Stimulated activated naive CD4-positive, alpha-beta T cell (primary cell): ENCODE measurements at regions not wholly inside any gene's neighbourhood (a gene's known extent, or its start where the extent isn't known, plus 50 kb on each side); places are given as distances from the start of the nearest gene placed in this dataset.
"Not testable (repeated sequence)": the region's sequence is repeated elsewhere in the genome, so short reads cannot be mapped to it uniquely, and the experiment has no call there.

Source experiments
- DNase-seq, 6 experiments: peaks; one replicate each; lab custom pipeline; 2025; lab: John Stamatoyannopoulos, UW

DNA sequence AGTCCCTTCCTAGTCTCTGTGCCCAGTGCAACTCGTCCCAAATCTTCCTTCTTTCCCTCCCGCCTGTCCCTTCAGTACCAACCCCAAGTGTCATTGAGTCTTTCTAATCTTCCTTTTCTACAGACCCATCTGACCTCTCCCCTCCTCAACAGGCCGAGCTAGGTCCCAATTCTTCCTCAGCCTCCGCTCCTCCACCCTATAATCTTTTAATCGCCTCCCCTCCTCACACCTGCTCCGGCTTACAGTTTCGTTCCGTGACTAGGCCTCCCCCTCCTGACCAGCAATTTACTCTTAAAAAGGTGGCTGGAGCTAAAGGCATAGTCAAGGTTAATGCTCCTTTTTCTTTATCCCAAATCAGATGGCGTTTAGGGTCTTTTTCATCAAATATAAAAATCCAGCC lies 123.1 kb upstream of the MAP2 start:
- not testable (repeated sequence) for DNase-seq

DNA sequence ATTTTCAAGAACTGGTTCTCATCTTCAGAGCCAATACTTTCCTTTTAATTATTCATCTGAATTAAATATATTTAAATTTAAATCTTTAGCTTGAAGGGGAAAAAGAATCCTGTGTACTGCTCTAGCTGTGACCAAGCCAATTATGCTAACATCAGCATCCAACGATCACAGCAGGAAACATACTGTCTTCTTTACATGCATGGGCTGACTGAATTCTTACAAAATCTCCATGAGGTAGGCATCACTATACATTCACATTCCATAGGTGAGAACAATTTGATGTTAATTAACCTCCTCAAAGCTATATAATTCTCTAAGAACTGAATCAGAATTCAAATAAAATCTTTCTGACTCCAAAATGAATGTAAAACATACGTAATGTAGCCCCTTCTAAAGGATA lies 118.8 kb upstream of the MAP2 start:
- no peak for DNase-seq

DNA sequence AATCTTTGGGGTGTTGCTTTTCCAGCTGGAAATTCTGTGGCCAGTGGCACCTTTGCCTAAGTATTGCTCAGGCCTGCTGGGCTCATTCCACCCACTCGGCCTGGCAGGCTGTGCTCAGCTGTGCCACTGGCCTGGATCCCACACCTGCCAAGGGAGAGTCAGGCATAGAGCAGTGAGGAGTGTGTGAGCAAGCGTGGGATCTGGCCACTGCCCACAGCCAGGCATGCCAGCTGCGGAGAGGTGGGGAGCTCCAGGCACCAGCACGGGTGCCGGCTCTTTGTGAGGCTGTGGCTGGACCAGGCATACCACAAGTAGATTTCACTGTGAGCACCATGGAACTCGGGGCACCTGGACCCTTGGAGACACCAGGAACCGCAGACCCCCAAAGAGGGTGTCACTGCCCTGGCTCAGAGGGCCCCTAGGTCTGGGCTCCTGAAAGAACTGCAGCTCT lies 118.1 kb upstream of the MAP2 start:
- no peak for DNase-seq

DNA sequence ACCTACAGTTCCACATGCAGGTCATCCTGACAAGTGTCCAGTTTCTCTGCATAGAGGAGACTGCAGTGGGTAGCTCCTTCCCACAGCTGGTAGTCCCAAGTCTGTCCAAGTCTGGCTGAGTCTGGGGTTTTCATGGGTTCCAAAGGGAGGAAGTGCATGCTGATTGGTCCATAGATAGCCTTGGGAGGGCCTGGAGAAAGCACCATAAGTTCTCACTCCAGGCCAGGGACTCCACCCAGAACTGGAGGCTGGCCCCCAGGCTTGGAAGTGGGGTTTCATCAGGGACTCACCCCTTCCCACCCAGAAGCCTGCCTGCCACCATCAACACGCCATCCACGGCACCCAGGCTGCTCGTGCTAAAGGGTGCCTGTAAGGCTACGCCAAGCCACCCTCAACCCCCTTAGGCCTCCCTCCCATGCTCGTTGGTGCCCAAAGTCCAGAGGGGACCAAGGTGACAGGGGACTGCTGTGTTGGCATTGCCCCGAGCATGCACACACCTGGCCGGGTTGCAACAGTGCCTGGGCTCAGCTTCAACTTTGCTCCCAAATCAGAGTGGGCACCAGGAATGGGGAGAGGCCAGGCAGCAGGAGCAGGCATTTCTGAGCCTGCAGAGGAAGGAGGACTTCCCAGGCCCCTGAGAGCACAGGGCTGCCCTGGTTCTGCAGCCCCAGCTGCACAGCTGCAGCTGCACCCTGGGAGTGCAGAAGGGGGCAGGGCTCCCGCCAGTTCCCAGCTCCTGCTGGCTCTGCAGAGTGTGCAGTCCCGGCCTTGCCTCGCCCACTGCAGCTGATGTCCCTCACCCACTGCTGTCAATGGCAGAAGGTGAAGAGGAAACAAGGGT lies 116.5 kb upstream of the MAP2 start:
- DNase-seq, result no peak

DNA sequence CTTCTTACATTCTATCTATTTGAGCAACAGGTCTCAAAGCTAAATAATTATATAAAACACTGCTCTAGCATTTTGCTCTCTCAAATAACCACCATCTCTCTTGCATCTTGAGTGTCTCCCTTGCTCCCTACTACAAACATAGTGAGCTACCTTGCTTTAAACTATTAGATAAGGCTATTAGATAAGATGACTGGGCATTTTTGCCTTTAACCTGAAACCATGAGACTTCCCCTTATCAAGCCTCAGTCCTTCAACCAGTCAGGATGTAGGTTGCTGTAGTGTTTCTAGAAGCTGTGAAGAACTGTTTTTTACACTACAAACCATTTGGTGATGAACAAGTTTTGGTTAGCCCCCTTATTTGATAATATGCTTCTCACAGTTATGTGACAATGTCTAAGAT lies 115.4 kb upstream of the MAP2 start:
- no peak for DNase-seq

DNA sequence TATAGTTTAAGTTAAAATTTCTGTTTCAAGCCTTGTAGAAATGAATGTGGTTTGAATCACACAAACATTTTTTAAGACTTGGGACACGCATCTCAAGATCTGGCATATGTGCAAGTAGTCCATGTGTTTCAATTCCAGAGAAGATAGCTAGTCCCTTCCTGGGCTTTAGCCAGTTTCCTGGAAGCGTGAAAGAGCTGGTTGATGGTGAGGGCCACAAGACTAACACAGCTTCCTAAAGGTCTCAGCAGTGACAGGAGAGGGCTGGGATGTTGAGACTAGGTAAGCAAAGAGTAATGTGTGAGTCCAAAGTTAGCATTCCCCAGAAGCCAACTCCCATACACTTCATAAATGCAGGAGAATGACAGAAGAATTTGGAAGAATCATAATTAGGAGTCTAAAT lies 111.9 kb upstream of the MAP2 start:
- DNase-seq, result no peak

DNA sequence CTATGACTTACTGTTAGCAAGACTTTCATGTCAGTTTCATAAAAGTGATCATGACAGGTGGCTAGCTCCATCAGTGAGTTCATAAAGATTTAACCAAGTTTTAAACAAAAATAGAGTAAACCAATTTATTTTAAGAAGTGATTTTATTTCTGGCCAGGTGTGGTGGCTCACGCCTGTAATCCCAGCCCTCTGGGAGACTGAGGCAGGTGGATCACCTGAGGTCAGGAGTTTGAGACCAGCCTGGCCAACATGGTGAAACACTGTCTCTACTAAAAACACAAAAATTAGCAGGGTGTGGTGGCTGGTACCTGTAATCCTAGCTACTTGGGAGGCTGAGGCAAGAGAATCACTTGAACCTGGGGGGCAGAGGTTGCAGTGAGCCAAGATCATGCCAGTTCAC lies 111.4 kb upstream of the MAP2 start:
- DNase-seq, result not testable (repeated sequence)

DNA sequence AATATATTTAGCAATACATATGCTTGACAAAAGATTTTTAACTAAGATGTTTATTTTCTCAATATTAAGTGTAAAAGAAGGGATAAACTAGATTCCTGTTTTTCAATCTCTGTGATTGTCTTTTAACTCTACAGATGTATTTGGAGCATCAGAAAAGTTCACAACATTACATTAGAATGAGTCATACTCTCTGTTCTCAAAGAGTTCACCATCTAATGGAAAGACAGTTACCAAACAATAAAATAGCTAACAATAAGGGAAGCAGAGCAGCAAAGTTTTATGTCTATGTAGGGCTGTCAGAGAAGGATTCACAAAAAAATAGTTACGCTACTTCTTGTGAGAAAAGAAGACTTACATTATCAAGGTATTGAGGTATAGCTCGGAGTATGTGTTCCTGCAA lies 109.2 kb upstream of the MAP2 start:
- DNase-seq, result no peak

DNA sequence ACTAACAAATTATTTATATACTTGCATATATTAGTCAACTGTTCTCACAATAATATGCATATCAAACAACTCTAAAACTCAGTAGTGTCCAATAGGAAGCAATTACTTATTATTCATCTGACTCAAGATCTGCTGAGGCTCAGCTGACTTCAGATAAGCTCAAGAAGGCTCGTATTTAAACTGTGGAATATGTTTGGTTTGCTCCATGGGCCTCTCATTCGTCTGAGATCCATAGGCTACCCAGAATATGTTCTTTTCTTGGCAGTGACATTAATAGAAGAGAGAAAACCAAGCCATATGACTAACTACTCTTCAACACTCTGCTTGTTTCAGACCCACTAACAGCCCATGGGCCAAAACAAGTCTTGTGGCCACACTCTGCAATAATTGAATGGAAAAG lies 107.7 kb upstream of the MAP2 start:
- DNase-seq, result no peak

DNA sequence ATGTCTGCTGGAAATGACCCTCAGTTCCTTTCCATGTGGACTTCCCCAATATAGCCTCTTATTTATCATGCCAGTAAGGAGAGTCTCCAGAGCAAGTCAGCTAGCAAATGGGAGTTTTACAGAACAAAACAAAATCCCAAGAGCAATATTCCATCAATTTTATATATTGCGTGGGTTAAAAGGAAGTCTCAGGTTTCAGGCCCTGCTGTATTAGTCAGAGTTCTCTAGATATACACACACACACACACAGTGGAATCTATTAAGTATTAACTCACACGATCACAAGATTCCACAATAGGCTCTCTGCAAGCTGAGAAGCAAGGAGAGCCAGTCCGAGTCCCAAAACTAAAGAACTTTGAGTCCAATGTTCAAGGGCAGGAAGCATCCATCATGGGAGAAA lies 102.8 kb upstream of the MAP2 start:
- DNase-seq, result no peak

DNA sequence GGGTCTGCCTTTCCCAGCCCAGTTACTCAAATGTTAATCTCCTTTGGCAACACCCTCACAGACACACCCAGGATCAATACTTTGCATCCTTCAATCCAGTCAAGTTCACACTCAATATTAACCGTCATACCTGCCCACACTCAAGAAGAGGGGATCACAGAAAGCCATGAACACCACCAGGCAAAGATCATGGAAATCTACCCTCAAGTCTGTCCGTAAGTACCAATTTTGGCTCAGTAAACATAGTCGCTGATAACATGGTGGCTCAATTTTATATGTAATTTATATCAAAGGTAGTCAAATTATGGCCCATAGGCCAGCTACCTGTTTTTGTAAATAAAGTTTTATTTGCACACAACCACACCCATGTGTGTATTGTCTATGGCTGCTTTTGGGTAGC lies 102.3 kb upstream of the MAP2 start:
- DNase-seq, result no peak

DNA sequence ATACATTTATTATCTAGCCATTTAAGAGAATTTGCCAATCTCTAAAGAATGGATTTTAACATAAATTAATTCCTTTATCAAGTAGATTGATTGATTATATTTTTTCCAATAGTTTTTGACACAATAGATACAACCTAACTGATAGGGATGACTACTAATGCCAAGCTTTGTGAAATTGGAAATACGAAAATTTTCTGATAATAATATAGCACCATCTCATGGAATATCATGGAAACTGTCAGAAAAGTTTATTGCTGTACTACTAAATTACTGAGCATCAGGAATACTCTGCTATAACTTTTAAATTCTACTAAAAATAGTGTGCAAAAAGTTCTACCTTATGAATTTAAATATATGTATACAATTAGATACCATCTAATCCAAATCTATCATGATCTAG lies 101.8 kb upstream of the MAP2 start:
- DNase-seq, result no peak

DNA sequence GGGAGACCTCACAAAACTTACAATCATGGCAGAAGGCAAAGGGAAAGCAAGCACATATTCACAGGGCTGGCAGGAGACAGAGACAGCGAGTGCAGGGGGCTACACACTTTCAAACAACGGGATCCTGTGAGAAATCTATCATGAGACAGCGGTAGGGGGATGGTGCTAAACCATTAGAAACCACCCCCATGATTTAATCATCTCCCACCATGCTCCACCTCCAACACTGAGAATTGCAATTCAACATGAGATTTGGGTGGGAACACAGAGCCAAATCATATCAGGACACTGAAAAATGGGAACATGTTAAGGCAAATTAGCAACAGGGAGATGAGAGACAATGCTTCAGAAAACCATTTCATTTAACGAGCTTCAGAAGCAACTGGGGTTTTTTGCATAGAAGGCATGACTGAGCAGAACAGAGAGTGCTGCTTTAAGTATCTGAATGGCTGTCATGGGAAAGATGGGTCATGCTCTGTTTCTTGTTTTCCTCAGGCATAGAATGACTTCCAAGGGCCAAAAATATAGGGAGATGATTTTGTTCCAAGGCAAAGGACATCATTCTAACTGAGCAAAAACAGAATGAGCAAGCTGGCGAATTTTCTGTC lies 100.8 kb upstream of the MAP2 start:
- no peak for DNase-seq

DNA sequence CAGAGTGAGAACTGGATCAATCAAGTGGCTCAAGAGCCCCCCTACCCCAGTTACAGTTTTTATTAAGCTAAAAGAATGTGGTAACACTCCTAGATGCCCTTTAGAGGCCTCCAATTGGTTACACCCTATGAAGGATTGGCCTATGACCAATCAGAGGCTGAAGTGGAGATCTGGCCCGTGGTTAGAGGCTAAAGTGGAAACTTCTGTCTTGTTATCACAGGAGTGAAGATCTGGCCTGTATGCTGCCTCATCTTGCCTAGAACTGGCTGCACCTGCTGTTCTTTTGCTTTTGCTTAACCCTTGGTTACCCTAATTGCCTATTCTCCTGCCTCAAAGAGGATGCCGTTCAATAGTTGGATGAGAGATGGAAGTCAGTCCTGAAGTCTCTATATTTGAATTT lies 100.1 kb upstream of the MAP2 start:
- no peak for DNase-seq

DNA sequence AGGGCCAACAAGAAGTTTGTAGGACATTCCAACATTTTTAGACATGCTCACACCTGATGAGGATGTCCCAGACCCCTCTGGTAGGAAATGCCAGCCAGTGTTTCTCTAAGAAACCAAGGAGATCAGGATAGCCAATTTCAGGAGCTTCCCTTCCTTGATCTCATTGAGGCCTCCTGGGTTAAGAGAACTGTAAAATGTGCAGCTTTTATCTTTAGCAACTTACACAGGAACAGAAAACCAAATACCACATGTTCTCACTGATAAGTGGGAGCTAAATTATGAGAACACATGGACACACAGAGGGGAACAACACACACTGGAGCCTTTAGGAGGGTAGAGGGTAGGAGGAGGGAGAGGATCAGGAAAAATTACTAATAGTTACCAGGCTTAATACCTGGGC lies 99.6 kb upstream of the MAP2 start:
- no peak for DNase-seq

DNA sequence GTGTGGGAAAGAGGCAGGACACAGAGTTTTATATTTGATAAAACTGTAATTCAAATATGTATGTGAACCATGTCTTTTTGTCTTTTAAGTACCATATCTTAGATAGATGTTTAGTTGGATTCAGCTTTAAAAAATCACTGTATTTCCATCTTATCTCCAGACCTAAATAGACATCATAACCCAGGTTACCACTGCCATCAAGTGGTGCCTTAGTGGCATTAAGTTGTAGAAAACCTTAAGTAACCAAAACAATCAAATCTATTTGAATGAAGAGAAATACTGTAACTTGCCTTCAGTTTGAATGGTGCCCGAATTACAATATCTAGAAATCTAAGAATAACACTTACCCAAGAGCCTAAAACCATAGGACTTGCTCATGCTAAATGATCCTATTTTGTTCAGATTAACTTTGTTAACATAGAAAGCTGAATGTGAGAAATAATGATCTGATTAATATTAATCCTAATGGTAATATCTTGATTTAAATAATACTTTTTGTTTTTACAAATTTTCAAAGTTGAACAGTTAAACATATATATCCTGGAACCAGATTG lies 92.5 kb upstream of the MAP2 start:
- no peak for DNase-seq

DNA sequence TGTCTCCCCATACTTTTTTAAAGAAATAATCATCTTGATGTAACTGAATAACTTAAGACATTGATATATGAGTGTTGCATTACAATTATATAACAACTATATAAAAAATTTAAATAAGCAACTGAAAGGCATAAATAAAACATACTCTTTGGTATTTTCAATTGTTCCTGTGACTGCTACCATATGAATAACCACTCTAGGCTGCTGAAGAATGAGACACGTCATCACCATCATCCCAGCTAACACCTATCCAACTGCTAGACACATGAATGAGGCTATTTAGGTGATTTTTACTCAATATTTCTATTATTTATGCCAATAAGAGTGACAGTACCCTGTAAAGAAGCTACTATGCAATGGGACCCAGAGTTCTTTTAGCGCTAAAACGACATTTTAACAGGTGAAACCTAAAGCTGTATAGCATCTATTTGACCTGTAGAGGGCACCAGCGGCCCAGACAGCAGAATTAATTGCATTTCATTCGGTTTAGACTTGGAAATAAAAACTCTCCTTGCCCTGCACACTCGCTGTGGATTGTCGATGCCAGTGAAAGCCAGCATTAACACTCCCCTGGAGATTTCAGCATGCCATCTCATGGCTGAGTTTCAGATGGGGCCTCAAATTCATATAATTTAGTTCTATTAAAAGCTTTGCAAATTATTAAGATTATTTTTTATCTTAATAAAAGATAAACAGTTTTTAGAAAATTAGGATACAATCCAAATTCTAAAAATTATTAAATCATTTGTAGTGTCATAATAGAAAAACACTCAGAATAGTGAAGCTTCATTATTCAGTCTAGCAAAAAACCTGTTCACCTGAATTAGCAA lies 89.4 kb upstream of the MAP2 start:
- DNase-seq, result peak in 2 of 6 experiments; percentile 3 to 15

DNA sequence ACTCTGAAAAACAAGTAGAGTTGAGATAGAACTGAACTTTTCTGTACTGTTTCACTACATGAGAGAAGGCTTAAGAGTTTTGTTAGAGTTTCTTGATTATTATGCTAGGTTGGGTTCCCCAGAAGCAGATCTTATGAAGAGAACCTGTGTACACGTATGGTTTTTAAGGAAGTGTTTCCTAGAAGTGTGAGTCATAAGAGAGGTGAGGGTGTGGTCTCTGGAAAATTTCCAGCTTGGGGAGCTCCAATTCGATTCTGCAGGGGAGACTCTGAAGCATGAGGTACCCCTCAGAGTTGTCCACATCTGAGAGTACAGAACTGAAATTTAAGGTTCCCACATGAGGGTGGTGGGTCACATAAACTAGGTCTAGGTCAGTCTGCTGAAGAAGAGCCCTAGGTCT lies 83.3 kb upstream of the MAP2 start:
- no peak for DNase-seq

DNA sequence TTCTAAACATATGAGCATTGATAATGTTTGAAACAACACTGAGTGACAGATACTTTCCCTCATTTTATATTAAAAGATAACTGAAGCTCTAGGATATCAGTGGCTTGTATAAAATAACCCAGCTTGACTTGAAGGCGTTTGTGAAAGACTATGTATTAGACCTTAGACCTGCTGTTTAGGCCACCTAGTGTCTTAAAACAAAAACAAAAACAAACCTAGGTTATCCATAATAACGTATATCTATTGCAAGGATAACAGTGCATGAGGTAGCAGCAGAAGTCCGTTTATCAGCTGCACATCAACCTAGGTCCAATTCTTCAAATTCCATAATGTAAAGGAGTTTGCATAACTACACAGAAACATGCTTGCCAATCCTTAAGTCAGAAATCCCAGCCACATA lies 79.5 kb upstream of the MAP2 start:
- DNase-seq, result no peak

DNA sequence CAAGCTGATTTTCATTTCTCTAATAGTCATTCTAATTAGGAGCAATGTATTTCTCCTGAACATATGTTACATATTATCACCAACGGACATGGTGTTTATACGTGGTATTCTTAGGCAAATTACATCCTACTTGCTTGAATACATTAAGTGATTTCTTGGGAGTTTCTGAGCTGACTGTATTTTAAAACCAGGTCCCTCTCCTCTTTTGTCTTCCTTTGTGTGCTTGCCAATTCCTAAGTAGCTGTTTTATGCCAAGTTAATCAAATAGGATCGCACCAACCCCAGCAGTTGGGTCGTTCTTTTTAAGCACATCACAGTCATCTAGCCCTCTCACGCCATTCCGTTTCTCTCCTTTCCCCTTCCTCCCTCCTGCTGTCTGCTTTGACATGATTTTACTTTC lies 75.4 kb upstream of the MAP2 start:
- DNase-seq, result no peak

DNA sequence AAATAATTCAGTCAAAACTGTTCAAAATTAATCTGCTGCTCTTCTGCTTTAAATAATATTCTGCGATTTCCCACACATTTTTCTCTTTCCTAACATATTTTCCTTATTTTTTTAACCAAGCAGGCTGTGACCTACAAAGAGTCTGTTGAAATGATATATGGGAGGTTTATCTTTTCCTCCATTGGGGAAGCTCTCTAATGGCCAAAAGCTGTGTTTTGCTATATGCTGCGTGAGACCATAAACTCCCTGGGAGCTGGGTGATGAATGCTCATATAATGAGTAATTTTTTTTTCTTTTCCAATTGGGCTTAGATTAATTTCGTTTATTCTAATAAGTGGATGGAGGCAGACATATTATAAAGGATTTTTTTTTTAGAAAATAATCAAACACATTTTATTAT lies 72.2 kb upstream of the MAP2 start:
- no peak for DNase-seq

DNA sequence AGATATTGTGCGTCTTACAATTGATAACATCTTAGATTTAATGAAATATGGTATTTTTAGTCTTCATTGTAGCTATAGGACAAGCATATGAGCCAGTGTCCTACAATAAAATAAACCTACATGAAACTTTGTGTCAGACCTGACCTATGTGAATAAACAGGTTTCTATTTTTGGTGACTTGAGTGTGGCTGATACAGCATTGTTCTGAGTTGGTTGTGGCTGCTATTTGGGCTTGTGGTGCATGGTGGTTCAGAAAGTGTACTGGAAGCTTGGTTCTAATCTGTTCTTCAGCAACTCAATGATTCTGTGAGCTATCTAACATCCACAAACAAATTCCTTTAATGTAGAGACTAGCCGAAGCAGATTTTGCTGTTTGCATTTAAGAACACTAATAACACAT lies 64.9 kb upstream of the MAP2 start:
- DNase-seq, result no peak
